Adrenal gland (tissue), 9 donors: ENCODE measurements at regions not wholly inside any gene's neighbourhood (a gene's known extent, or its start where the extent isn't known, plus 50 kb on each side); places are given as distances from the start of the nearest gene placed in this dataset.

ENCODE experiments used
- DNase-seq, 7 donors: peaks; one replicate each; pipeline ENCODE4 v3.0.0-alpha.2; 2019 to 2020
- H3K27ac ChIP-seq, 5 donors: fragments of 200-600 bp; sonication (generic) in 4 of 5; 1 replicate in 3 of 5; 2 replicates in 2 of 5; pipeline versions ENCODE4 v1.5.1 to v1.8.0; 2016 to 2020; ENCODE audit warnings: mild to moderate bottlenecking in 1 of 5
- H3K27me3 ChIP-seq: fragments of 200-600 bp; 2 replicates; pipeline ENCODE4 v1.8.0; 2021
- H3K36me3 ChIP-seq, 2 donors: fragments of 200-600 bp; replicated peaks in 1 of 2; 1 replicate in 1 of 2; 2 replicates in 1 of 2; pipeline versions ENCODE4 v1.5.1 to v1.8.0; 2018 to 2022
- H3K4me1 ChIP-seq, 2 donors: fragments of 200-600 bp; replicated peaks in 1 of 2; 1 replicate in 1 of 2; 2 replicates in 1 of 2; pipeline versions ENCODE4 v1.5.1 to v1.8.0; 2018 to 2021
- H3K4me3 ChIP-seq, 4 donors: fragments of 200-600 bp; sonication (generic) in 3 of 4; one replicate each; pipeline ENCODE4 v1.5.1; 2016 to 2018
- H3K9me3 ChIP-seq, 3 donors: fragments of 200-600 bp; sonication (generic) in 1 of 3; replicated peaks in 1 of 3; 1 replicate in 2 of 3; 2 replicates in 1 of 3; pipeline versions ENCODE4 v1.5.1 to v1.8.0; 2016 to 2021
- CTCF ChIP-seq, 6 experiments: fragments of 450-650 bp in 4 of 6; fragments of 200-600 bp in 2 of 6; sonication (generic) in 1 of 6; IDR thresholded peaks; 1 replicate in 5 of 6; 2 replicates in 1 of 6; pipeline versions ENCODE4 v1.5.1 to v1.8.0; 2016 to 2021; ENCODE audit warnings: antibody characterized with exemption in 6 of 6, mild to moderate bottlenecking in 2 of 6, moderate library complexity in 1 of 6
- POLR2A ChIP-seq, 2 donors: fragments of 450-650 bp; IDR thresholded peaks; one replicate each; pipeline ENCODE4 v1.6.1; 2017; ENCODE audit warnings: antibody characterized with exemption in 2 of 2, mild to moderate bottlenecking in 2 of 2, moderate library complexity in 1 of 2
- WGBS, 4 donors: extraction: QIAGEN DNeasy Blood & Tissue Kit in 2 of 4; methylation state at CpG; one replicate each; pipeline versions ENCODE4 v1.1.5 to v1.1.7; 2013 to 2017; 5-methylcytosine and 5-hydroxymethylcytosine counted together
- intact Hi-C, 2 donors: fragments of 100-400 bp; cut with DNase I; formaldehyde crosslinking; loops; one replicate each; pipeline versions ENCODE4 v1.14.1 to v1.15.0; 2022 to 2023
- donor health status: healthy with polysubstance abuse.
- donor health status: Bipolar disorder and iron deficiency.
- donor health status: DM: yes; HTN: yes; CAD: no.
- donor health status: DM: no; HTN: no; CAD: no.
- donor health status: DM: no; HTN: no; CAD: no.

GRCh38 chr12:66739266-66739665, 60.4 kb upstream of the GRIP1 start:
- Histone ChIP-seq H3K27me3 (no peaks in the 10 kb centered on the region), H3K36me3 (no peaks in the 10 kb centered on the region), H3K4me3 (no peak overlapping the region), H3K9me3 (no peaks in the 10 kb centered on the region), H3K4me1 (no peaks in the 10 kb centered on the region), H3K27ac (no peak overlapping the region)
- no peak for TF ChIP-seq POLR2A (IDR thresholded peaks at IDR 0.05)
- TF ChIP-seq CTCF (IDR thresholded peaks at IDR 0.05) = no peak
- WGBS, 4 donors = 89 to 100% (median 96%) methylated on average over 1 of the region's 1 CpG
- no peak for DNase-seq
- intact Hi-C loops = no loop called here

- H3K36me3 ChIP-seq = no peaks in the 10 kb centered on the region
- no peaks in the 10 kb centered on the region for H3K27me3 ChIP-seq
- no peak overlapping the region for H3K4me3 ChIP-seq
- intact Hi-C loops = no loop called here
- H3K9me3 ChIP-seq = no peaks in the 10 kb centered on the region
- no peaks in the 10 kb centered on the region for H3K4me1 ChIP-seq
- WGBS, 4 donors = 30 to 47% (median 41%) methylated on average over 4 of the region's 4 CpGs
- TF ChIP-seq CTCF (IDR thresholded peaks at IDR 0.05) = no peak
- no peak for TF ChIP-seq POLR2A (IDR thresholded peaks at IDR 0.05)
- H3K27ac ChIP-seq = no peak overlapping the region
- DNase-seq = no peak
These were observed 61.2 kb upstream of the GRIP1 start for GRCh38 chr12:66739940-66740651.

- no peaks in the 10 kb centered on the region for H3K27me3 ChIP-seq
- intact Hi-C loops = no loop called here
- TF ChIP-seq POLR2A (IDR thresholded peaks at IDR 0.05) (no peak), CTCF (IDR thresholded peaks at IDR 0.05) (no peak)
- H3K36me3 ChIP-seq = no peaks in the 10 kb centered on the region
- 65 to 78% (median 69%) methylated on average over 2 of the region's 2 CpGs for WGBS, 4 donors
- no peaks in the 10 kb centered on the region for H3K9me3 ChIP-seq
- DNase-seq = no peak
- H3K4me3 ChIP-seq = no peak overlapping the region
- no peak overlapping the region for H3K27ac ChIP-seq
- H3K4me1 ChIP-seq = no peaks in the 10 kb centered on the region
These were observed 61.9 kb upstream of the GRIP1 start for GRCh38 chr12:66740732-66741131.

- H3K36me3 ChIP-seq = no peaks in the 10 kb centered on the region
- TF ChIP-seq CTCF (IDR thresholded peaks at IDR 0.05) (no peak), POLR2A (IDR thresholded peaks at IDR 0.05) (no peak)
These were observed 63.0 kb upstream of the GRIP1 start for GRCh38 chr12:66741919-66742318.

More at GRCh38 chr12:66741919-66742318, 63.0 kb upstream of the GRIP1 start:
- H3K4me3 ChIP-seq = no peak overlapping the region
- no peaks in the 10 kb centered on the region for H3K4me1 ChIP-seq
- no peak for DNase-seq
- H3K27ac ChIP-seq = no peak overlapping the region
- H3K27me3 ChIP-seq = no peaks in the 10 kb centered on the region
- intact Hi-C loops = no loop called here
- no peaks in the 10 kb centered on the region for H3K9me3 ChIP-seq
